Left ventricle myocardium inferior (tissue), 1 donor: ENCODE measurements at regions not wholly inside any gene's neighbourhood (a gene's known extent, or its start where the extent isn't known, plus 50 kb on each side); places are given as distances from the start of the nearest gene placed in this dataset.

Experiments used
- DNase-seq: peaks from one replicate; pipeline ENCODE4 v3.0.0-alpha.2; 2020
- H3K27ac ChIP-seq: fragments of 200-600 bp; replicated peaks from 2 replicates; pipeline ENCODE4 v1.8.0; 2021
- H3K27me3 ChIP-seq: fragments of 200-600 bp; 2 replicates; pipeline ENCODE4 v1.8.0; 2021; ENCODE audit warnings: low read depth
- H3K36me3 ChIP-seq: fragments of 200-600 bp; 2 replicates; pipeline ENCODE4 v1.8.0; 2021
- H3K4me1 ChIP-seq: fragments of 200-600 bp; 2 replicates; pipeline ENCODE4 v1.8.0; 2021
- H3K4me3 ChIP-seq: fragments of 200-600 bp; 2 replicates; pipeline ENCODE4 v1.8.0; 2021; ENCODE audit warnings: mild to moderate bottlenecking, moderate library complexity
- H3K9me3 ChIP-seq: fragments of 200-600 bp; replicated peaks from 2 replicates; pipeline ENCODE4 v1.8.0; 2021
- intact Hi-C: fragments of 100-400 bp; cut with micrococcal nuclease; formaldehyde crosslinking; loops from one replicate; pipeline ENCODE4 v1.11.0; 2022
- TF ChIP-seq, protein P1 (sequence below): fragments of 200-600 bp; IDR thresholded peaks from 2 replicates; pipeline ENCODE4 v1.8.0; 2021; ENCODE audit warnings: antibody characterized with exemption, mild to moderate bottlenecking, borderline replicate concordance
- donor health status: DM: no; HTN: yes; CAD: no; lungs with severe emphysema.

DNA sequence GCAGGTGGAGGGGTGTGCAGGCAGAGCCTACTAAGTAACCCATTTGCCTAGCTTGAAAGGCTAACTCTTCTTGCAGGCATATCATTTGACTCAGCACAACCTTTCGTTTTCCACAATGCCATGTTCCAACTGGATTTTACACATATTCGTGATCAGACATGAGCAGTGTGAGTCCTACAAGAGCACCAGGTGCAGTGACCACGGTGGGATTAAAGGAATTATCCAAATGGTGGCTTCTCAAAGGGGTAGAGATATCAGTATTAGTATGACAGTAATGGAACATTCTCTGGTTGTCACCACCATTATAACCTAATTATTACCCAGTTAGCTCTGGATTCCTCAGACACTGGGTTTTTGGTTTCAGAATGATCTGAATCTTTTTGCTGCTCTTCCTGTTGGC lies 323.5 kb downstream of the LMO4 start:
- no peaks in the 10 kb centered on the region for H3K27me3 ChIP-seq
- H3K4me1 ChIP-seq: no peaks in the 10 kb centered on the region
- DNase-seq: no peak
- no peaks in the 10 kb centered on the region for H3K36me3 ChIP-seq
- H3K9me3 ChIP-seq: no peaks in the 10 kb centered on the region
- TF ChIP-seq, protein P1, sequence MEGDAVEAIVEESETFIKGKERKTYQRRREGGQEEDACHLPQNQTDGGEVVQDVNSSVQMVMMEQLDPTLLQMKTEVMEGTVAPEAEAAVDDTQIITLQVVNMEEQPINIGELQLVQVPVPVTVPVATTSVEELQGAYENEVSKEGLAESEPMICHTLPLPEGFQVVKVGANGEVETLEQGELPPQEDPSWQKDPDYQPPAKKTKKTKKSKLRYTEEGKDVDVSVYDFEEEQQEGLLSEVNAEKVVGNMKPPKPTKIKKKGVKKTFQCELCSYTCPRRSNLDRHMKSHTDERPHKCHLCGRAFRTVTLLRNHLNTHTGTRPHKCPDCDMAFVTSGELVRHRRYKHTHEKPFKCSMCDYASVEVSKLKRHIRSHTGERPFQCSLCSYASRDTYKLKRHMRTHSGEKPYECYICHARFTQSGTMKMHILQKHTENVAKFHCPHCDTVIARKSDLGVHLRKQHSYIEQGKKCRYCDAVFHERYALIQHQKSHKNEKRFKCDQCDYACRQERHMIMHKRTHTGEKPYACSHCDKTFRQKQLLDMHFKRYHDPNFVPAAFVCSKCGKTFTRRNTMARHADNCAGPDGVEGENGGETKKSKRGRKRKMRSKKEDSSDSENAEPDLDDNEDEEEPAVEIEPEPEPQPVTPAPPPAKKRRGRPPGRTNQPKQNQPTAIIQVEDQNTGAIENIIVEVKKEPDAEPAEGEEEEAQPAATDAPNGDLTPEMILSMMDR: no peak
- H3K27ac ChIP-seq: no peak overlapping the region
- H3K4me3 ChIP-seq: no peak overlapping the region
- intact Hi-C loops: no loop called here

DNA sequence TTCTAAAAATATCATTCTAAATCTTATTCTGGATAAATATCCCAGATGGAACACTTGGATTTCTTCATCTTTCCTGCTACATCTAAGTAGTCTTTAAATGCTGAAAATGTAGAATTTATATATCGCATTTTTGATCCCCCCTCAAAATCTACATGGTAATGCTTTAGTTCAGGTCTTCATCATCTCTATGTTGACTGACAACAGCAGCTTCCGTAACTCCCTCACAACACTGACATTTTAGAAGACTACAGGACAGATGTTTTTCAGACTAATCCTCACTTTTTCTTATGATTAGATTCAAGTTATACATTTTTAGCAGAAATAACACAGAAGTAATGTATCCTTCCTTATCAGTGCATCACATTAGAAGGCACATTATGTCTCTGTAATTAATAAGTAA lies 336.5 kb downstream of the LMO4 start:
- intact Hi-C loops: no loop called here
- TF ChIP-seq, protein P1: no peak
- no peaks in the 10 kb centered on the region for H3K27me3 ChIP-seq

DNA sequence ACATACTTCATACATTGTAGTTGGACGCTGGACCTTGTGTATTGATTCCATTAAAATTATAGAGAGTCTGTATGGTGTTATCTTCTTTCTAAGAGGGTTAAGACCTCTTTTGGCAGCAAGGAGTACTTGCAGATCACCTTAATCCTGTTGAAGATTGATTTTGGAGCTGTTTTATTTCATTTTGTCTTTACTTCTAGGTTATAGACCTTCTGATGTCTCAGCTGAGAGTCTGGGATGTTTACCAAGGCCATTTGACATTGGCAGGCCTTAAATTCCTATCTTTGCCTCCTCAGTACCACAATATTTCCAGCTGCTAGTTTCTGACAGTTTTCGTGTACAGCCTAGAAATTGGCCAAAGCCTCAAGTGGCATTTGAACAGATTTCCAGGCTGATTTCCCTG lies 338.0 kb downstream of the LMO4 start:
- Histone ChIP-seq H3K9me3 (peaks cover 6% of the 10 kb centered on the region), H3K27me3 (no peaks in the 10 kb centered on the region), H3K36me3 (no peaks in the 10 kb centered on the region), H3K4me1 (no peaks in the 10 kb centered on the region), H3K4me3 (no peak overlapping the region), H3K27ac (no peak overlapping the region)
- TF ChIP-seq, protein P1: no peak
- intact Hi-C loops: no loop called here
- DNase-seq: no peak

More for the DNA sequence above, 336.5 kb downstream of the LMO4 start:
- no peaks in the 10 kb centered on the region for H3K4me1 ChIP-seq
- peaks cover 18% of the 10 kb centered on the region for H3K9me3 ChIP-seq
- no peak overlapping the region for H3K4me3 ChIP-seq
- H3K27ac ChIP-seq: no peak overlapping the region
- no peak for DNase-seq
- H3K36me3 ChIP-seq: no peaks in the 10 kb centered on the region

DNA sequence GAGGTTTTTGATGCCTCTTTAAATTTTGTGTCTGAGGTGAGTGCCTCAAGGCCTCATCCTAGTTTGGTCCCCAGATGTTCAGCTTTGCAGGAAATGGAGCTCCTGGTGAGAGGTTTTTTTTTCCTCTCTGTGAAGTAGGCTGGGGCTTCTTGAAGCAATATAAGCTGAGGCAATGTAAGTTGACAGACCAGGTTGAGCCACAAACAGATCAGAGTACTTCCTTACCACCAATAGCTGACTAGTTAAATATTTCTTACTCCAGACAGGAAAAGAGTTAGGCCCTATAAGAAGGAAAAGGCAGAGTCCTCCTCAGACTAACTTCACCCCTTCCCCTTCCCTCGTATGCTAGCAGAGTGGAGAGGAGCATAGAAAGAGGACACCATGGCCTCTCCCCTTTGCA lies 341.0 kb downstream of the LMO4 start:
- Histone ChIP-seq H3K27ac (no peak overlapping the region), H3K4me3 (no peak overlapping the region), H3K27me3 (no peaks in the 10 kb centered on the region), H3K9me3 (no peaks in the 10 kb centered on the region), H3K36me3 (no peaks in the 10 kb centered on the region), H3K4me1 (no peaks in the 10 kb centered on the region)
- intact Hi-C loops: no loop called here
- no peak for DNase-seq
- TF ChIP-seq, protein P1: no peak

DNA sequence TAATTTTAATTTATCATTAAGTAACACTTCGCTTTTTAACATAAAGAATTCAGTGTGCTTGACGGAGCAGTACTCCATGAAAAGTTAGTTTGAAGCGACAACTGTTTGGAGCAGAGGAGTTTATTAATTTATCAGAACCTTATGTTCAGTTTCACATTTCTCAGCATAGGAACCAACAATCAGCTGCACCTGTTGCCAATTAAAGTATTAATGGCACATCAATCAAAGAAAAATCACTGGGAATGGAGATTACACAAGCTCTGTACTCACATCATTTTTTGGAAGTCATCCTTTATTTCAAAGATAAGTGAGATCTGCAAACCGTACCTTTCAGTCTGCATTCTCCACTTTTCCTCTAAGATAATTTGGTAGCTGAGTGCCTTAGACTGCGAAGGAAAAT lies 344.6 kb downstream of the LMO4 start:
- TF ChIP-seq, protein P1: no peak
- Histone ChIP-seq H3K4me3 (no peak overlapping the region), H3K27me3 (no peaks in the 10 kb centered on the region), H3K9me3 (no peaks in the 10 kb centered on the region), H3K36me3 (no peaks in the 10 kb centered on the region), H3K27ac (no peak overlapping the region), H3K4me1 (no peaks in the 10 kb centered on the region)
- intact Hi-C loops: no loop called here
- no peak for DNase-seq

DNA sequence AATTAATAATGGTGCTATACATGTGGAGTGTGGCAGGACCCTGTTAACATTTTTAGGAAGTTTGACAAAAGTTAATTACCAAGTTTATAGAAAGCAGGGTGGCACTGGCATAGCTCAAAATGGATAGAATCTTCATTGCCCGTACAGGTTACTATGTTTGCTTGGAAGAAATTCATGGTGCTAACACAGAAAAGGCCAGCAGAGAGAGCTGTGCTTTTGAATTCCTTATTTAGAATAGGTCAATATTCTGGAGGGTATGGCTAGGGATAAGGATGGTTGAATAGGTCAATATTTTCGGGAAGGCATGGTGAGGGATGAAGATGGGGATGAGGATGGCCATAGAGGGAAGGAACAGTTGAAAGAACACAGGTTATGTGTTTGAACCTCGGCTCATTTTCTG lies 345.1 kb downstream of the LMO4 start:
- intact Hi-C loops: no loop called here
- no peaks in the 10 kb centered on the region for H3K36me3 ChIP-seq

More for the DNA sequence above, 345.1 kb downstream of the LMO4 start:
- no peak overlapping the region for H3K27ac ChIP-seq
- no peak for DNase-seq
- H3K27me3 ChIP-seq: no peaks in the 10 kb centered on the region
- H3K4me1 ChIP-seq: no peaks in the 10 kb centered on the region
- no peaks in the 10 kb centered on the region for H3K9me3 ChIP-seq
- no peak overlapping the region for H3K4me3 ChIP-seq
- TF ChIP-seq, protein P1: no peak
